Dermis blood vessel endothelial cell (primary cell): ENCODE measurements at regions not wholly inside any gene's neighbourhood (a gene's known extent, or its start where the extent isn't known, plus 50 kb on each side); places are given as distances from the start of the nearest gene placed in this dataset.
"Not testable (repeated sequence)": the region's sequence is repeated elsewhere in the genome, so short reads cannot be mapped to it uniquely, and the experiment has no call there.

Source experiments
- DNase-seq: peaks from one replicate; pipeline ENCODE4 v3.0.0; 2010

- no peak for DNase-seq
These were observed 91.1 kb upstream of the TLE4 start for GRCh38 chr9:79480639-79481038.

DNA sequence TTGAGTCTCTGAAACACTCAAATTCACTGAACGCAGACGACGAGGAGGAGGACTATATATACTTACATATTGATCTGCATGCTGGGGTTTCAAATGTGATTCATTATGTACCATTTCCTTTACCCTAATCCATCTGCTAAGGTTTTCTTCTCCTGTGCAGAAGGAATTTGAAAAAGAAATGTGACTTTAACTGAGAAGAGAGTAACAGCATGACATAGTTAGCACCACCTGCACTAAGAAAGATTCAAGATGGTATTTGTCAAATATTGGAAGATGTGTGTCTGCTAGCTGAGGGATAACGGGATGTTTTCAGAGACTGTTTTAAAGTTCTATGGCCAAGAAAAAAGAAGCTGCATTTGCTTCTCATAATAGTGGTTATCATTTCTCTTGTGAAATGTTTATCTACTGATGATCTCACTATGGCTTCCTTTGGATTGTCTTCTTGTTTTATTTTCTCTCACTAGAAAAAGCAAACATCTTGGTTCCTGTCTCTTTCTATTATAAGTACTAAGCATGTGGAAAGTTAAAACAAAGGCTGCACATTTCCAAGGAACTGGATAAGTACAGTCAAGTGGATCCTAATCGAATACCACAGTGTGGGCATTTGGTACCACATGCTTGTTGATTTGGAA lies 89.8 kb upstream of the TLE4 start:
- DNase-seq: no peak

DNA sequence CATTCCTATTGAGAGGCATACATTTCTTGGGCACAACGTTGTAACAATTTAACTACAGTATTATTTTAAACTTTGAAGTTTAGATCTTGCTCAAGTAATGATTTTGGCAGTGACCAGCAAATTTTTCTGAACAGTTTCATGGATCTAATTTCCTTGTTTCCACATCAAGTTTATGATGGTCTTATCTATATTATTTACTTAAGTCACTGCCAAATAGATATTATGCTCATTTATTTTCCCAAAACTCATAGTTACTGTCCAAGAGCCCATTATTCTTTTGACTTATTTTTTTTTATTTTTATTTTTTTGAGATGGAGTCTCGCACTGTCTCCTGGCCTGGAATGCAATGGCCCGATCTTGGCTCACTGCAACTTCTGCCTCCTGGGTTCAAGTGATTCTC lies 86.5 kb upstream of the TLE4 start:
- no peak for DNase-seq

DNA sequence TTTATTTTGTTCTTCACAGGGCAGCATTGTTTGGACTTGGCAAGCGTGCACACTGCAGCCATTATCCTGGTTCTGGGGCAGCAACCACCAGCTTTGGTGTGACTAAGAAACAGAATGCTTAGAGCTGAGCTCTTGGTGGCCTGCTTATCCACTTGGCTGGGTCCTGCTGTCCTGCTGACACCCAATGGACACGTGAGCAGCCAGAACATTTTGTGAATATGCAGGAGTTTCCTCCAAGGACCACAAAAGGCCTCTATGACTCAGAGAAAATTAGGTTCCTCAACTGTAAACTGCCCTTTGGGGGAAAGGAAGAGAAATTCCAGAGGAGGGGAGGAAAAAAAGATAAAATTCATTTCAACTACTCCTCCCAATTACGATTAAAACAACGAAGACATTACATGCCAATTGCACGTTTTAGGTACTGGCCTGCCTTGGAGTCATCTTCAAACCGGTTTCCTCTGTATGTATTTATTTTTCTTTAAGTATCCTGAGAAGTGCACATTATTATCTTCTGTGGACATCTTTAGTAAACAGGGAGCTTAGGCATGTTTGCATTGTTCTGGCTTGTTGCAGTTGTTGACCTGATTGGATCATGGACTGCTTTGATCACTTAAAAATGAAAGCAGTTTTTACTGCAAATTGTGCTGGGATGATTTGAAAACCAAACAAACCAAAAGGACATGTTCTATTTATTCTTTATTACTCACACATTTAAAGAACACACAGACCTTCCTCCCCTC lies 82.3 kb upstream of the TLE4 start:
- DNase-seq: no peak

- DNase-seq: no peak
These were observed 81.0 kb upstream of the TLE4 start for GRCh38 chr9:79490657-79491248.

- no peak for DNase-seq
These were observed 79.4 kb upstream of the TLE4 start for GRCh38 chr9:79492092-79493009.

GRCh38 chr9:79500196-79500864 lies 71.4 kb upstream of the TLE4 start:
- not testable (repeated sequence) for DNase-seq

- DNase-seq: no peak
These were observed 70.2 kb upstream of the TLE4 start for GRCh38 chr9:79501546-79501945.

GRCh38 chr9:79507801-79508200 lies 64.0 kb upstream of the TLE4 start:
- no peak for DNase-seq

GRCh38 chr9:79512251-79512650 lies 59.5 kb upstream of the TLE4 start:
- DNase-seq: no peak
